IMR-90 (cell line): ENCODE measurements at regions not wholly inside any gene's neighbourhood (a gene's known extent, or its start where the extent isn't known, plus 50 kb on each side); places are given as distances from the start of the nearest gene placed in this dataset.

Experiments
- CEBPB ChIP-seq: IDR thresholded peaks from 2 replicates; pipeline ENCODE4 v1.6.1; 2012; ENCODE audit warnings: low read depth, low read length, improper control_type of control experiment
- CTCF ChIP-seq: conservative IDR thresholded peaks from 2 replicates; pipeline ENCODE4 v1.5.1; 2012; ENCODE audit warnings: mild to moderate bottlenecking, low read depth, low read length, improper control_type of control experiment
- ELK1 ChIP-seq: fragments of 150-350 bp; IDR thresholded peaks from 2 replicates; pipeline ENCODE4 v1.6.1; 2016; ENCODE audit warnings: low read depth, mild to moderate bottlenecking, low read length, moderate library complexity, borderline replicate concordance
- MAFK ChIP-seq: IDR thresholded peaks from 2 replicates; pipeline ENCODE4 v1.6.1; 2012; ENCODE audit warnings: low read depth, low read length, improper control_type of control experiment
- NFE2L2 ChIP-seq: fragments of 150-350 bp; IDR thresholded peaks from 2 replicates; pipeline ENCODE4 v1.6.1; 2016; ENCODE audit warnings: low read depth, mild to moderate bottlenecking, low read length
- RAD21 ChIP-seq: IDR thresholded peaks from 2 replicates; pipeline ENCODE4 v1.6.1; 2012; ENCODE audit warnings: low read length, improper control_type of control experiment
- RCOR1 ChIP-seq: IDR thresholded peaks from 2 replicates; pipeline ENCODE4 v1.6.1; 2012; ENCODE audit warnings: mild to moderate bottlenecking, low read length, improper control_type of control experiment; ENCODE audit not compliant: insufficient replicate concordance

DNA sequence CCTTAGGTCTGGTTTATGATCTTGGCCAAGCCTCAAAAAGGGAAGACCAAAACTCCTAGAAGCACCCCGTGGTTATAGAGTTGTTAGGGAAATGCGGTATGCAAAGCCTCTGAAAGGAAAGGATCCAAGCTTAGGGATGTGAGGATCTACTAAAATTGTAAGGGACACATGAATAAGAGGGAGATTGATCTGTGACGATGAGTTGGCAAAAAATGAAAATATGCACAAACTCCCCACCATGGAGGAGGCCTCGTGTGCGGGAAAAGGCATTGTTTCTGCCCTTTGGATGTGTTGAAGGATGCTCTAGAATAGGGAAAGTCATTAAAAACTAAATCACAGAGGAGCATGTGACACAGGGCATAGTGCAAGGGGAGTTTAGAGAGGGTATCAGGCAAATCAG is 88.7 kb upstream of the UBL3 start:
- TF ChIP-seq NFE2L2 (no peak), RAD21 (no peak), CTCF (no peak), RCOR1 (no peak), ELK1 (no peak), MAFK (no peak), CEBPB (no peak)
